ENCODE measurements at regions not wholly inside any gene's neighbourhood (a gene's known extent, or its start where the extent isn't known, plus 50 kb on each side); places are given as distances from the start of the nearest gene placed in this dataset.
A peak's percentile ranks its signal among the peaks of the same experiment; 100 is the strongest.
"Not testable (repeated sequence)": the region's sequence is repeated elsewhere in the genome, so short reads cannot be mapped to it uniquely, and the experiment has no call there.

DNA sequence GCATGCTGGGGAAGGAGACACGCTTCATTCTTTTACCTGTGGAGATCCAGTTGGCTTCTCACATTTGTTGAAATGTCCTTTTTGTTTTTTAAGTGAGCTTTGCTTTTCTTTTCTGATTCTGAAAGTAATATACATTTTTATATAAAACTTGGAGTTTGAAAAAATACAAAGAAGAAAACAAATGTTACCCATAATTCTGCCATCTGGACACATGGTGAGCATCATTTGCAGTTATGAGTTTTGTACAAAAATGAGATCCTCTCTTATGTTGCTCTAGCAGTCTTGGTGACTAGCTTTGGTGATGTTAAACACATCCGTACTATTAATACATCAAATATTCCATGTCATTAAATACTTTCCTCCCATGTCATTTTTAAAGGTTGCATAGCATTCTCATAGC lies 101.1 kb upstream of the OTOS start:
- no peak overlapping the region for H2AFZ ChIP-seq (ENCODE audit: insufficient read depth, low read length, poor library complexity)
- H2BK12ac ChIP-seq (ENCODE audit: low read length) = no peak overlapping the region
- H3K36me3 ChIP-seq (ENCODE audit: control insufficient read depth in 1 of 2, insufficient read depth in 2 of 2, low read length in 2 of 2) = no peaks in the 10 kb centered on the region
- H2BK120ac ChIP-seq (ENCODE audit: insufficient read depth, low read length, poor library complexity) = no peak overlapping the region
- no peaks in the 10 kb centered on the region for H3K79me2 ChIP-seq (ENCODE audit: control insufficient read depth, insufficient read depth, low read length, poor library complexity)
- no peak overlapping the region for H3K18ac ChIP-seq (ENCODE audit: low read length)
- peaks cover 1% of the 10 kb centered on the region for H3K79me1 ChIP-seq (ENCODE audit: low read length)
- H3K4me3 ChIP-seq (ENCODE audit: low read depth, low read length) = no peak overlapping the region
- WGBS (ENCODE audit: extremely low coverage, insufficient coverage, insufficient read length) = no CpG with 5 or more reads among the region's 2 CpGs
- H3K27ac ChIP-seq (ENCODE audit: low read depth, low read length) = no peak overlapping the region
- DNase-seq = no peak
- H2AK5ac ChIP-seq (ENCODE audit: low read length) = no peak overlapping the region
- no peak overlapping the region for H4K12ac ChIP-seq (ENCODE audit: low read depth, low read length)
- H4K8ac ChIP-seq (ENCODE audit: low read depth, low read length) = no peak overlapping the region
- H3K4ac ChIP-seq (ENCODE audit: low read depth, low read length) = no peak overlapping the region
- H3K27me3 ChIP-seq (ENCODE audit: insufficient read depth, low read length) = no peaks in the 10 kb centered on the region
- H2BK5ac ChIP-seq (ENCODE audit: low read depth, low read length, poor library complexity) = no peak overlapping the region
- no peaks in the 10 kb centered on the region for H3K9me3 ChIP-seq (ENCODE audit: insufficient read depth, low read depth, low read length)
- no peak overlapping the region for H3K9ac ChIP-seq (ENCODE audit: low read length)
- H3K23ac ChIP-seq (ENCODE audit: low read length) = no peak overlapping the region
- no peak overlapping the region for H4K91ac ChIP-seq (ENCODE audit: low read depth, low read length)
- H3K4me1 ChIP-seq (ENCODE audit: control insufficient read depth in 1 of 2, insufficient read depth in 2 of 2, low read length in 2 of 2) = peaks cover 0 to 4% of the 10 kb centered on the region in 2 experiments
- H3K14ac ChIP-seq (ENCODE audit: low read length) = no peak overlapping the region
- no peak overlapping the region for H3K4me2 ChIP-seq (ENCODE audit: low read length)

DNA sequence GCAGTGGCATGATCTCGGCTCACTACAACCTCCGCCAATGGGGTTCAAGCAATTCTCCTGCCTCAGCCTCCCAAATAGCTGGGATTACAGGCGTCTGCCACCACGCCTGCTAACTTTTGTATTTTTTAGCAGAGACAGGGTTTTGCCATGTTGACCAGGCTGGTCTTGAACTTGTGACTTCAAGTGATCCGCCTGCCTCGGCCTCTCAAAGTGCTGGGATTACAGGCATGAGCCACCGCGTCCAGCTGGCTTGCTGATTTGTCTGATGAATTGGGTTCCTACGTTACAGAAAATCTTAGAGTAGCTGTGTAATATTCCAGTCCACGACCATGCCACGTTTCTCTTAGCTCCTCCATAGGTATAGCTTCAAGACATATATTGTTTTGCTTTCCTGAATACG lies 102.6 kb upstream of the OTOS start:
- H3K4ac ChIP-seq (ENCODE audit: low read depth, low read length); H3K79me2 ChIP-seq (ENCODE audit: control insufficient read depth, insufficient read depth, low read length, poor library complexity): not testable (repeated sequence)

DNA sequence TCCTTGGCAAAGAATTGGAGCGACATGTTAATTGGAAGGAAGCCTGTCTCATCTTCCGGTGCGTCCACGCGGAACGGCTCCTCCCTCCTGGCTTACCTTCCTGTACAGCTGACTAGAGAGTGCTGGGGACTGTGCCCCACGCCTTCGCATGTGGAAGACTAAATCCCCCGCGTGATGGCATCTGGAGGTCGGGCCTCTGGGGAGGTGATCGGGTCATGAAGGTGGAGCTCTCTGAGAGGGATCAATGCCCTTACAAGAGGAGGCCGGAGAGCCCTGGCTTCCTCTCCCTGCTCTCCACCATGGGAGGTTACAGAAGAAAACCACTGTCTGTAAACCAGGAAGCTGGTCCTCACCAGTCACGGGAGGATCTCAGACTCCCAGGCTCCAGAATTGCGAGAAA lies 104.1 kb upstream of the OTOS start:
- Histone ChIP-seq H3K79me1 (ENCODE audit: low read length) (peaks cover 8% of the 10 kb centered on the region), H3K14ac (ENCODE audit: low read length) (peak overlapping the region; percentile 46), H2BK120ac (ENCODE audit: insufficient read depth, low read length, poor library complexity) (peak overlapping the region; percentile 83), H3K27me3 (ENCODE audit: insufficient read depth, low read length) (no peaks in the 10 kb centered on the region), H3K23ac (ENCODE audit: low read length) (no peak overlapping the region), H3K36me3 (ENCODE audit: control insufficient read depth in 1 of 2, insufficient read depth in 2 of 2, low read length in 2 of 2) (no peaks in the 10 kb centered on the region), H3K4me2 (ENCODE audit: low read length) (no peak overlapping the region), H3K4ac (ENCODE audit: low read depth, low read length) (no peak overlapping the region), H3K4me1 (ENCODE audit: control insufficient read depth in 1 of 2, insufficient read depth in 2 of 2, low read length in 2 of 2) (peaks cover 10 to 11% of the 10 kb centered on the region in 2 experiments), H4K8ac (ENCODE audit: low read depth, low read length) (no peak overlapping the region), H3K18ac (ENCODE audit: low read length) (no peak overlapping the region), H4K12ac (ENCODE audit: low read depth, low read length) (no peak overlapping the region), H2BK5ac (ENCODE audit: low read depth, low read length, poor library complexity) (peak overlapping the region; percentile 9), H2AFZ (ENCODE audit: insufficient read depth, low read length, poor library complexity) (no peak overlapping the region), H3K27ac (ENCODE audit: low read depth, low read length) (peak overlapping the region; percentile 57), H2AK5ac (ENCODE audit: low read length) (no peak overlapping the region), H3K9me3 (ENCODE audit: insufficient read depth, low read depth, low read length) (no peaks in the 10 kb centered on the region), H3K4me3 (ENCODE audit: low read depth, low read length) (no peak overlapping the region), H3K9ac (ENCODE audit: low read length) (no peak overlapping the region), H4K91ac (ENCODE audit: low read depth, low read length) (peak overlapping the region; percentile 45), H2BK12ac (ENCODE audit: low read length) (no peak overlapping the region), H3K79me2 (ENCODE audit: control insufficient read depth, insufficient read depth, low read length, poor library complexity) (no peaks in the 10 kb centered on the region)
- WGBS (ENCODE audit: extremely low coverage, insufficient coverage, insufficient read length) = no CpG with 5 or more reads among the region's 15 CpGs
- no peak for DNase-seq

More for the DNA sequence above, 102.6 kb upstream of the OTOS start:
- not testable (repeated sequence) for H2AFZ ChIP-seq (ENCODE audit: insufficient read depth, low read length, poor library complexity); H4K8ac ChIP-seq (ENCODE audit: low read depth, low read length); H4K12ac ChIP-seq (ENCODE audit: low read depth, low read length); H3K14ac ChIP-seq (ENCODE audit: low read length); H3K9ac ChIP-seq (ENCODE audit: low read length); H4K91ac ChIP-seq (ENCODE audit: low read depth, low read length); H3K4me1 ChIP-seq (ENCODE audit: control insufficient read depth in 1 of 2, insufficient read depth in 2 of 2, low read length in 2 of 2); H3K18ac ChIP-seq (ENCODE audit: low read length); H3K79me1 ChIP-seq (ENCODE audit: low read length); H2BK12ac ChIP-seq (ENCODE audit: low read length); H2AK5ac ChIP-seq (ENCODE audit: low read length); H3K4me3 ChIP-seq (ENCODE audit: low read depth, low read length); H2BK120ac ChIP-seq (ENCODE audit: insufficient read depth, low read length, poor library complexity); H3K27ac ChIP-seq (ENCODE audit: low read depth, low read length); H3K27me3 ChIP-seq (ENCODE audit: insufficient read depth, low read length); H3K36me3 ChIP-seq (ENCODE audit: control insufficient read depth in 1 of 2, insufficient read depth in 2 of 2, low read length in 2 of 2); H3K9me3 ChIP-seq (ENCODE audit: insufficient read depth, low read depth, low read length); H3K23ac ChIP-seq (ENCODE audit: low read length); DNase-seq; H3K4me2 ChIP-seq (ENCODE audit: low read length); H2BK5ac ChIP-seq (ENCODE audit: low read depth, low read length, poor library complexity)
- no CpG with 5 or more reads among the region's 12 CpGs for WGBS (ENCODE audit: extremely low coverage, insufficient coverage, insufficient read length)

DNA sequence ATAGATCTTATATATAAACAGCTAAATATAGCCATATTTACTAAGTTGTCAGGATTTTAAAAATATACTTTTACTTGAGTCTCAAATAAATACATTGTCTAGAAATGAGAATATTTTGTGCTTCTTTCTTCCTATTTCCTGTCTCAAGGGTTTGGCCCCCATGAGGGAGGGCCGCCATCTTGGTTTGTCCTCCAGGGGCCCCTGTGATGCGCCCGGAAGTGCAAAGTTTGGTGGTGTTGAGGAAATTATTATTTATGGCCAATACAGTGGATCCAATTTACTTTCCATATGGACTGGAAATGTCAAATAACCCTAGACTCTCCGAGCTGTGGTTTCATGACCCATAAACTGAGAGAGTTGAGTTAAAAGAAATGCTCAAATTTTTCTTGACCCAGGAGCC lies 104.7 kb upstream of the OTOS start:
- Histone ChIP-seq H2BK5ac (ENCODE audit: low read depth, low read length, poor library complexity) (no peak overlapping the region), H3K23ac (ENCODE audit: low read length) (no peak overlapping the region), H3K27ac (ENCODE audit: low read depth, low read length) (peak overlapping the region; percentile 38), H3K18ac (ENCODE audit: low read length) (no peak overlapping the region), H4K8ac (ENCODE audit: low read depth, low read length) (no peak overlapping the region), H3K9me3 (ENCODE audit: insufficient read depth, low read depth, low read length) (no peaks in the 10 kb centered on the region), H3K14ac (ENCODE audit: low read length) (no peak overlapping the region), H2BK12ac (ENCODE audit: low read length) (no peak overlapping the region), H3K79me2 (ENCODE audit: control insufficient read depth, insufficient read depth, low read length, poor library complexity) (no peaks in the 10 kb centered on the region), H4K12ac (ENCODE audit: low read depth, low read length) (no peak overlapping the region), H3K36me3 (ENCODE audit: control insufficient read depth in 1 of 2, insufficient read depth in 2 of 2, low read length in 2 of 2) (no peaks in the 10 kb centered on the region), H2AFZ (ENCODE audit: insufficient read depth, low read length, poor library complexity) (no peak overlapping the region), H3K4me3 (ENCODE audit: low read depth, low read length) (no peak overlapping the region), H3K27me3 (ENCODE audit: insufficient read depth, low read length) (no peaks in the 10 kb centered on the region), H3K4ac (ENCODE audit: low read depth, low read length) (no peak overlapping the region), H3K4me2 (ENCODE audit: low read length) (no peak overlapping the region), H2AK5ac (ENCODE audit: low read length) (no peak overlapping the region), H3K79me1 (ENCODE audit: low read length) (peaks cover 14% of the 10 kb centered on the region), H3K4me1 (ENCODE audit: control insufficient read depth in 1 of 2, insufficient read depth in 2 of 2, low read length in 2 of 2) (peaks cover 16 to 17% of the 10 kb centered on the region in 2 experiments), H2BK120ac (ENCODE audit: insufficient read depth, low read length, poor library complexity) (no peak overlapping the region), H4K91ac (ENCODE audit: low read depth, low read length) (no peak overlapping the region), H3K9ac (ENCODE audit: low read length) (no peak overlapping the region)
- DNase-seq = no peak
- no CpG with 5 or more reads among the region's 4 CpGs for WGBS (ENCODE audit: extremely low coverage, insufficient coverage, insufficient read length)
